Subcutaneous abdominal adipose tissue (tissue), 5 donors: ENCODE measurements at regions not wholly inside any gene's neighbourhood (a gene's known extent, or its start where the extent isn't known, plus 50 kb on each side); places are given as distances from the start of the nearest gene placed in this dataset.

ENCODE experiments used
- H3K27ac ChIP-seq: one replicate; pipeline ENCODE4 v1.7.0; 2013; ENCODE audit warnings: low read depth, mild to moderate bottlenecking, inconsistent platforms, low read length, moderate library complexity
- H3K27me3 ChIP-seq, 5 donors: one replicate each; pipeline ENCODE4 v1.7.0; 2013; ENCODE audit warnings: low read length in 5 of 5, inconsistent platforms in 1 of 5; ENCODE audit not compliant: control insufficient read depth in 5 of 5, insufficient read depth in 4 of 5
- H3K36me3 ChIP-seq, 5 donors: one replicate each; pipeline ENCODE4 v1.7.0; 2013; ENCODE audit warnings: low read length in 5 of 5; ENCODE audit not compliant: control insufficient read depth in 5 of 5, insufficient read depth in 5 of 5
- H3K4me1 ChIP-seq, 5 donors: one replicate each; pipeline ENCODE4 v1.7.0; 2013; ENCODE audit warnings: low read length in 5 of 5, mild to moderate bottlenecking in 3 of 5, moderate library complexity in 1 of 5; ENCODE audit not compliant: control insufficient read depth in 5 of 5, insufficient read depth in 5 of 5
- H3K4me3 ChIP-seq, 5 donors: one replicate each; pipeline ENCODE4 v1.7.0; 2013; ENCODE audit warnings: low read length in 5 of 5, low read depth in 1 of 5
- H3K9ac ChIP-seq, 5 donors: one replicate each; pipeline ENCODE4 v1.7.0; 2013; ENCODE audit warnings: low read length in 5 of 5, mild to moderate bottlenecking in 4 of 5, moderate library complexity in 3 of 5
- H3K9me3 ChIP-seq, 5 donors: one replicate each; pipeline ENCODE4 v1.7.0; 2013; ENCODE audit warnings: low read length in 5 of 5; ENCODE audit not compliant: control insufficient read depth in 5 of 5
- donor health status: healthy.
- donor health status: healthy.
- donor health status: healthy.
- donor health status: healthy.
- donor health status: healthy.

- Histone ChIP-seq H3K27ac (no peak overlapping the region), H3K36me3 (no peaks in the 10 kb centered on the region), H3K4me1 (peaks cover 0 to 12% (median 0%) of the 10 kb centered on the region in 5 donors), H3K9ac (no peak overlapping the region), H3K27me3 (peaks cover 0 to 6% (median 0%) of the 10 kb centered on the region in 5 donors), H3K4me3 (no peak overlapping the region), H3K9me3 (no peaks in the 10 kb centered on the region)
Measured at GRCh38 chr19:30878495-30878894, 470.7 kb downstream of the TSHZ3 start.

DNA sequence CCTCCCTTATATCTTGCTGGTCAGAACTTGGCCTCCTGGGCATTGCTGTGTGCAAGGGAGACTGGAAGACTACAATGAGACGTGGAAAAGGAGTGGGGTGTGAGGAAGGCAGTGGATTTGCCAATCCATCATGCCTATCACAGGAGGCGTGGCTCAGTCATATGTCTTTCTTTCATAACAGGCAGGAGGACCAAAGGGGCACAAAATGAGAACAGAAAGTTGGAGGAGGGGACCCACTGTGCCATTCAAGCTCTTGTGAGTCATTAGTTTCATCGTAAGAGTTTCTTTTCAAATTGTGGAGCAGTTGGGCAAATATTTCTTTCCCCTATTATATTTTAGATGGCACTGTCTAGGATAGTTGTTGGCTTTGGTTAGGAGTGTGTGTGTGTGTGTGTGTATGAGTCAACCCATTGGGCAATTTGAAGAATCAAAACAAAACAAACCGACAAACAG lies 471.5 kb downstream of the TSHZ3 start:
- Histone ChIP-seq H3K27ac (no peak overlapping the region), H3K4me3 (no peak overlapping the region), H3K9me3 (no peaks in the 10 kb centered on the region), H3K27me3 (peaks cover 0 to 6% (median 0%) of the 10 kb centered on the region in 5 donors), H3K36me3 (no peaks in the 10 kb centered on the region), H3K9ac (no peak overlapping the region), H3K4me1 (peaks cover 0 to 9% (median 0%) of the 10 kb centered on the region in 5 donors)

GRCh38 chr19:30873691-30874090 lies 475.5 kb downstream of the TSHZ3 start:
- H3K9me3 ChIP-seq = peaks cover 0 to 3% (median 0%) of the 10 kb centered on the region in 5 donors

GRCh38 chr19:30873003-30873402 lies 476.2 kb downstream of the TSHZ3 start:
- no peaks in the 10 kb centered on the region for H3K27me3 ChIP-seq
- no peaks in the 10 kb centered on the region for H3K36me3 ChIP-seq
- H3K9ac ChIP-seq = no peak overlapping the region
- no peak overlapping the region for H3K27ac ChIP-seq
- peaks cover 0 to 8% (median 0%) of the 10 kb centered on the region in 5 donors for H3K9me3 ChIP-seq
- peaks cover 0 to 3% (median 0%) of the 10 kb centered on the region in 5 donors for H3K4me1 ChIP-seq
- no peak overlapping the region for H3K4me3 ChIP-seq

More at GRCh38 chr19:30873691-30874090, 475.5 kb downstream of the TSHZ3 start:
- Histone ChIP-seq H3K27ac (no peak overlapping the region), H3K4me3 (no peak overlapping the region), H3K9ac (no peak overlapping the region), H3K36me3 (no peaks in the 10 kb centered on the region), H3K4me1 (peaks cover 0 to 3% (median 0%) of the 10 kb centered on the region in 5 donors), H3K27me3 (no peaks in the 10 kb centered on the region)

GRCh38 chr19:30871979-30872378 lies 477.3 kb downstream of the TSHZ3 start:
- peaks cover 0 to 8% (median 0%) of the 10 kb centered on the region in 5 donors for H3K9me3 ChIP-seq
- H3K27me3 ChIP-seq = no peaks in the 10 kb centered on the region
- H3K4me1 ChIP-seq = peaks cover 0 to 3% (median 0%) of the 10 kb centered on the region in 5 donors
- no peak overlapping the region for H3K4me3 ChIP-seq
- no peaks in the 10 kb centered on the region for H3K36me3 ChIP-seq
- no peak overlapping the region for H3K27ac ChIP-seq
- no peak overlapping the region for H3K9ac ChIP-seq

DNA sequence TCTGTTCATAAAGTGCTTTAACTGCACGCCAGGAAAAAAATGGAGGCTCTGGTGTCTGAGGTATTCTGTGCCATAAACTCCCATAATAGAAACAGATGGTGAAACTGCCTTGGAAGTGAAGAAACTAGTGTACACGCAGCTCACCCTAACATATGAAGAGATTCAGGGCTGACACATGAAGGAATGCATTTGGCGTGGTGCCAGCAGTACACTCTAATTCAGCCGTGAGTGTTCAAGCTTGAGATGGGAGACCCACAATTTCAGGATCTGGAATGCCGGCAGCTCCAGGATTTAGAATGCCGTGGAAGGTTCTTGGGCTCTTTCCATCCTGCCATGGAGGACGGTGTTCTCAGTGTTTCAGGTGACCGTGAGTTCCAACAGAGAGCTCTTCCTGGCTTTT lies 478.4 kb downstream of the TSHZ3 start:
- peaks cover 0 to 3% (median 0%) of the 10 kb centered on the region in 5 donors for H3K4me1 ChIP-seq
- no peaks in the 10 kb centered on the region for H3K27me3 ChIP-seq
- no peaks in the 10 kb centered on the region for H3K36me3 ChIP-seq
- H3K27ac ChIP-seq = no peak overlapping the region
- no peak overlapping the region for H3K4me3 ChIP-seq
- H3K9ac ChIP-seq = no peak overlapping the region
- H3K9me3 ChIP-seq = peaks cover 0 to 8% (median 0%) of the 10 kb centered on the region in 5 donors

DNA sequence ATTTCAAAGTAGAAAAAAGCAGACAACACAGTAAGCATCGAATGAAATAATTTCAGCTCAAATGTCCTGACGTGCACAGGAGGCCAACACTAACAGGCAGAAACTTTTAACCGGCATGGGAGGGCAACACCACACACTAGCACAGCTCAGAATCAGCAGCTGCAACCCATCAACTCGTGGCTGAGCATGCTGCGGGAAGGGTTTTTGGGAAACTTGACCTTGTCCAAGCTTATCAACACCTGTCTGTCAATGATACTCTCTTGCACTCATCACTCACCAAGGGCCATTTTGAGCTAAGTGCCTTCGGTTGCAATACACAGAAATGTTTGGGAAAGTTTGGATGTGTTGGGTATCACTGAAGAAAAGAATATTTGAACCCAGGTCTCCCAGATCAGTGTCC lies 483.7 kb downstream of the TSHZ3 start:
- Histone ChIP-seq H3K4me3 (no peak overlapping the region), H3K9me3 (peaks cover 0 to 6% (median 0%) of the 10 kb centered on the region in 5 donors), H3K9ac (no peak overlapping the region), H3K27me3 (peaks cover 0 to 5% (median 0%) of the 10 kb centered on the region in 5 donors), H3K4me1 (peaks cover 0 to 6% (median 0%) of the 10 kb centered on the region in 5 donors), H3K27ac (no peak overlapping the region), H3K36me3 (no peaks in the 10 kb centered on the region)

GRCh38 chr19:30864391-30865215 lies 484.6 kb downstream of the TSHZ3 start:
- no peak overlapping the region for H3K27ac ChIP-seq
- peaks cover 0 to 11% (median 0%) of the 10 kb centered on the region in 5 donors for H3K9me3 ChIP-seq
- no peak overlapping the region for H3K4me3 ChIP-seq
- H3K4me1 ChIP-seq = peaks cover 0 to 6% (median 0%) of the 10 kb centered on the region in 5 donors
- no peak overlapping the region for H3K9ac ChIP-seq
- H3K36me3 ChIP-seq = no peaks in the 10 kb centered on the region
- H3K27me3 ChIP-seq = peaks cover 0 to 5% (median 0%) of the 10 kb centered on the region in 5 donors

DNA sequence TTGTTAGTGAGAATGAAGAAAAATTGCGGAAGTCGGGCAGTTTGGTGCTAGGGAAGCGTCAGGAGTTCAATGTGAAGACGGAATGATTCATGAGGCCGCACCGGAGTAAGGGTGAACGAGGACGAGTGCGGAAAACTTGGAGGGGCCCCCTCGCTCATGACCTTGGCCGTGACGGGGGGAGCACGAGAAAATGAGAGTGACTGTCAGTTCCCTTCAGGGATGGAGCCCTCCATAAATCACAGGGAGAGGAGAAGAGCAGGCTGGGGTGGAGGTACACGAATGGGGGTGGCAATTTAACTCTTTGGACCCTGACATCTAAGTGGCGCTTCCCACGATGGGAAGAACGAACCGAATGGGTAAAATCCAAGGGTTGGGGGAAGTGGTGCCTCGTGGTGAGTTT lies 486.4 kb downstream of the TSHZ3 start:
- Histone ChIP-seq H3K9me3 (peaks cover 0 to 7% (median 0%) of the 10 kb centered on the region in 5 donors), H3K4me3 (no peak overlapping the region), H3K27ac (no peak overlapping the region), H3K9ac (no peak overlapping the region), H3K4me1 (peaks cover 0 to 6% (median 0%) of the 10 kb centered on the region in 5 donors), H3K27me3 (peaks cover 0 to 5% (median 0%) of the 10 kb centered on the region in 5 donors), H3K36me3 (no peaks in the 10 kb centered on the region)

DNA sequence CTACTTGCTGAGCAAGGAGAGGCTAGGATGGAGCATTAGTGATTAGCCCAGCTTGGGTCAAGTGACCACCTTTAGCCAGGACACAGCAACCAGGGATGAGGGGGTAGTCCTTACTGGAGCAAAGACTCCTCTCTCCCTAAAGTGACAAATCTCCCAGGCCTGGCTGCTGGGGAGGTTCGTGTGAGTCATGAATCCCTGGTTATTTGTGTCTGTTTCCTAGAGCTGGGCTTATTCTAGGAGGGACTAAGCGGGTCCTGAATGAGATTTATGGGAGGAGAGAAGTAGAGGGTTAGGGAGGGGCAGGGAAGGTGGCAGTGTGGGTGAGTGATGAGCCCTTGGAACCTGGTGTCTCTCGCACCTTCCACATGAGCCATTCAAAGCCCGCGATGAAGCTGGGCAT lies 487.3 kb downstream of the TSHZ3 start:
- no peak overlapping the region for H3K27ac ChIP-seq
- no peak overlapping the region for H3K9ac ChIP-seq
- H3K36me3 ChIP-seq = no peaks in the 10 kb centered on the region
- peaks cover 0 to 6% (median 0%) of the 10 kb centered on the region in 5 donors for H3K4me1 ChIP-seq
- H3K9me3 ChIP-seq = peaks cover 0 to 7% (median 0%) of the 10 kb centered on the region in 5 donors
- no peak overlapping the region for H3K4me3 ChIP-seq
- peaks cover 0 to 5% (median 0%) of the 10 kb centered on the region in 5 donors for H3K27me3 ChIP-seq
